ENCODE measurements at regions not wholly inside any gene's neighbourhood (a gene's known extent, or its start where the extent isn't known, plus 50 kb on each side); places are given as distances from the start of the nearest gene placed in this dataset.

DNA sequence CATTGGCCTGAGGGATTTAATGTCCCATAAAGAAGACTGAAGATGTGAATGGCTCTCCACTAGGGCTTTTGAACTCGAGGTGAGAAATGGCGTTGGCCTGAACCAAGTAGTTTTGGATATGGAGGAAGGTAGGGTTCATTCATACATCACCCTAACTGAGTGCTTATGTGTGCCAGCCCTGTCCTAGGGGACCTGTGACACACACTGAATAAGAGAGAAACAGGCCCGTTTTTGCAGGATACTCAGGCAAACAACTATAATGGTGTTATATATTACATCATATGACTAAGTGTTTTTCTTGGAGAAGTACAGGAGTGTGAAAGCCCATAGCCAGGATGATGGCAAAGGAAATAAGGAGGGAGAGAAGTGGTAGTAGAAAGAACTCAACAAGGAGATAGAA lies 368.1 kb downstream of the TMEM135 start:
- DNase-seq: no peak

DNA sequence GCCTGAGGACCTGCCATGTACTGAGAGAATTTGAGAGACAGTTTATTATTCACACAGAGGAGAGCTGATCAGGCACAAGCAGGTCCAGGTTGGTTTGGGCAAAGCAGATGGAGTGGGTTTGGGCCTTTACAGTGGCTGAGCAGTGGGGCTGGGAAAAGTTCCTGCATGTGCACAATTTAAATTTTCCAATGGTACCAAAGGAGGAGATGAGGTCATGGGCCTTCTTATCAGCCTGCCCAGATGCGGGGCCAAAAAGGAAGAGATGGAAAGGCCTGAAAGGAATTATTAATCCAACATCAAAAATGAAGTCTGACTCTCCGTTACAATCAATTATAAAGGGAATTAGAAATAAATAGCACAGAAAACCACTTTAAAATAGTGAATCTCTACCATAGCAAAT lies 367.6 kb downstream of the TMEM135 start:
- DNase-seq: no peak

GRCh38 chr11:87401653-87402052 lies 363.9 kb downstream of the TMEM135 start:
- DNase-seq: no peak

DNA sequence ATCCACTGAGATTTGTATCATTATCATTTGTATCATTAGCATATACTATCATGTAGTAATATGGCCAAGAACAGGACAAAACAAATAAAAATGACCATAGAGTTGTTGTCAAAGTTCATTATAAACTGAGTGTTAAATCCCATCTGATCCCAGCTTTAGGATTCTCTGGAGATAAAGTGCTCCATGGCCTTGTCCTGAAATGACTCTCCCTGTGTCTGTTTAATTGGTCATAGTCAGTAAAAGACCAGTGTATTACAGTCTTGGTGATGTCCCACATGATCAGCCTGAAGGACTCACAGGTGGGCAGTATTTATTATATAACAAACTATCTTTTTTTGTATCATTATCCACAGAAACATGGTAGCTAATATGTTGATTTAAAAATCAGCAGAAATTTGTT lies 361.6 kb downstream of the TMEM135 start:
- no peak for DNase-seq

DNA sequence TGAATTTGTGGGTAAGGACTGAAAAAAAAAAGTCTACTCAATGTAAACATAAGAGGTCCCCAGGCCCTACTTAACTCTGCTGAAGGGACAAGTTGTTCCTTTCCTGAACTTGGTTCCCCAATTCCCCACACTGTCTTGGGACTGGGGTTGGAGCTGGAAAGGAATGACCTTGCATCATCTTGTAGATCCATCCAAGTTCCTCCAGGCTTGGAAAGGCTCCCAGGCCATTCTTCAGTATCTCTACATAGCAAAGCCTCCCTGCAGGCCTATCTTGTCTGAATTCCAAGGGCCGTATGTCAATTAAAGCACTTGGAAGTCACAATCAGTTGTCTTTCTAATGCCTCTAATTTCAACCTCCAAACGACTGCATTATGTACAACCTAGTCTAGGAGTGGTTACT lies 361.2 kb downstream of the TMEM135 start:
- no peak for DNase-seq

DNA sequence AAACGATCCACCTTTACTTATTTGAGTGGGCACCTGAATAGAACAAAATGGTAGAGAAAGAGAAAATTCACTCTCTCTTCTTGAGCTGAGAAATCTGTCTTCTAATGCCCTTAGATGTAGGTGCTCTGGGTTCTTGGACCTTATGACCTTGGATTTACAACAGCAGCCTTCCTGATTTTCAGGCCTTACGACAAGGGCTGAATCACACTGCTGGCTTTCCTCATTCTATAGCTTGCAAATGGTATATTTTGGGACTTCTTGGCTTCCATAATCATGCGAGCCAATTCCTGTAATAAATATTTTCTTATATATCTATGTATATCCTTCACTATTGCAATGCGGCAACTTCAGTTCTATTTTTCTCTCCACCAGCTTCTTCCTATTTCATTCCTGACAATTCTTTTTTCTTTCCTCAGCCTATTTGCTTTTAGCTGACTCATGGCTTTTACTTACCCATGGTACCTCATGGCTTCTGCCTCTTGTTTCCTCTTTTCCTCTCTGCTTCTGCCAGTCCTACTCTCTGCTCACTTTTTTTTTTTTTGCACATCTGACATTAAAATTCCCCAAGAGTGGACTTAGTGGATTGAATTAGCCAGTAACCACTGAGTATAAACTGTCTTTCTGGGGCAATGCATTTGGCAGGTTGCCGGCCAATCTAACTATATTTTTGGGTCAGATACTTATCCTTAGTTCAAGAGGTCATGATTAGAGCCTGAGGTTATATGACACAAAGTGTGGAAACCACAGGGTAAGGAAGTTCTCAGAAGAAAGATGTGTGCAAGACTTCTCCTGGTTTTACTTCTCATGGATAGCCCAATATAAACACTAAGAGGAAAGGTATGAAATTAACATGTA lies 359.5 kb downstream of the TMEM135 start:
- peak; percentile 50 to 58 for DNase-seq

GRCh38 chr11:87394924-87395323 lies 357.2 kb downstream of the TMEM135 start:
- DNase-seq: no peak

DNA sequence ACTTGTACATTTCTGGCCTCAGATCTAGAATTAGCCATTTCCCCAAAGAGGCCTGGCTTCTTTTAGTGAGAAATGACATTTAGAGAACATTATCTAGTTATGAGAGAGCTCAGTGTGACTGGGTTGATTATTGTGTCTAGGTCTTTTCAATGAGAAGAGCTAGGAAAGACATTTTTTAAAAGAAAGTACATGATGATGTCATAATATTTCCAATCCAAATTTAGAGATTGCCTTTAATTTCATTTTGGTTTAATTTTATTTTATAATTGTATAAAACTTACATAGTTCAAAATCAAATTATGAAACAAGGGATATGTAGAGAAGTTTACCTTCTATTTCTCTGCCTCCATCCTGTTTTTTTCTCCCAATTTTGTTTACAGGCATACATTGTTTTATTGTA lies 354.9 kb downstream of the TMEM135 start:
- no peak for DNase-seq

DNA sequence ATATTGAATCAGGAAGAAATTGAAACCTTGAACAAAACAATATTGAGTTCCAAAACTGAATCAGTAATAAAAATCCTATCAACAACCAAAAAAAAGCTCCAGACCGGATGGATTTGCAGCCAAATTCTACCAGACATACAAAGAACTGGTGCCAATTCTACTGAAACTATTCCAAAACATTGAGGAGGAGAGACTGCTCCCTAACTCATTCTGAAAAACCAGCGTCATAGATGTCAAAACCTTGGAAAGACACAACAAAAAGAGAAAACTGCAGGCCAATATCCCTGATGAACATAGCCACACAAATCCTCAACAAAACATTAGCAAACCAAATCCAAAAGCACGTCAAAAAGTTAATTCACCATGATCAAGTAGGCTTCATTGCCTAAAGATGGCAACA lies 353.8 kb downstream of the TMEM135 start:
- DNase-seq: no peak

GRCh38 chr11:87384078-87384729 lies 346.5 kb downstream of the TMEM135 start:
- no peak for DNase-seq

GRCh38 chr11:87374038-87374807 lies 336.5 kb downstream of the TMEM135 start:
- no peak for DNase-seq

All from inflammatory macrophage (primary cell).